CD4-positive, alpha-beta T cell treated with Interleukin-6 at 100 ng/mL for 8 hours (primary cell): ENCODE measurements at regions not wholly inside any gene's neighbourhood (a gene's known extent, or its start where the extent isn't known, plus 50 kb on each side); places are given as distances from the start of the nearest gene placed in this dataset.

Experiments
- DNase-seq: peaks from one replicate; pipeline ENCODE4 v3.0.0-alpha.2; 2020; ENCODE audit warnings: mixed read lengths, low spot score

GRCh38 chr20:22466447-22467171 is 117.8 kb downstream of the FOXA2 start:
- DNase-seq = no peak

GRCh38 chr20:22465622-22466446 is 118.5 kb downstream of the FOXA2 start:
- DNase-seq = no peak

- no peak for DNase-seq
These were observed 119.9 kb downstream of the FOXA2 start for GRCh38 chr20:22464312-22465003.

- no peak for DNase-seq
These were observed 121.1 kb downstream of the FOXA2 start for GRCh38 chr20:22462975-22463914.

GRCh38 chr20:22460803-22461202 is 123.6 kb downstream of the FOXA2 start:
- no peak for DNase-seq

- no peak for DNase-seq
These were observed 124.1 kb downstream of the FOXA2 start for GRCh38 chr20:22460231-22460630.

GRCh38 chr20:22459754-22460153 is 124.6 kb downstream of the FOXA2 start:
- no peak for DNase-seq

- DNase-seq = no peak
These were observed 128.3 kb downstream of the FOXA2 start for GRCh38 chr20:22456109-22456508.

- DNase-seq = no peak
These were observed 129.1 kb downstream of the FOXA2 start for GRCh38 chr20:22455259-22455658.

- DNase-seq = no peak
These were observed 130.9 kb downstream of the FOXA2 start for GRCh38 chr20:22453244-22454080.

GRCh38 chr20:22452442-22453011 is 131.8 kb downstream of the FOXA2 start:
- no peak for DNase-seq

GRCh38 chr20:22450537-22450936 is 133.8 kb downstream of the FOXA2 start:
- no peak for DNase-seq

GRCh38 chr20:22449188-22449973 is 135.0 kb downstream of the FOXA2 start:
- no peak for DNase-seq

- no peak for DNase-seq
These were observed 137.0 kb downstream of the FOXA2 start for GRCh38 chr20:22447447-22447778.

GRCh38 chr20:22446613-22447446 is 137.5 kb downstream of the FOXA2 start:
- no peak for DNase-seq

GRCh38 chr20:22442318-22442717 is 142.1 kb downstream of the FOXA2 start:
- no peak for DNase-seq

GRCh38 chr20:22438926-22439325 is 145.4 kb downstream of the FOXA2 start:
- DNase-seq = no peak

- DNase-seq = no peak
These were observed 146.0 kb downstream of the FOXA2 start for GRCh38 chr20:22438346-22438745.

GRCh38 chr20:22437354-22437753 is 147.0 kb downstream of the FOXA2 start:
- DNase-seq = no peak
